Astrocyte of the cerebellum (primary cell): ENCODE measurements at regions not wholly inside any gene's neighbourhood (a gene's known extent, or its start where the extent isn't known, plus 50 kb on each side); places are given as distances from the start of the nearest gene placed in this dataset.
A peak's percentile ranks its signal among the peaks of the same experiment; 100 is the strongest.

Source experiments
- DNase-seq: peaks from one replicate; pipeline ENCODE4 v3.0.0-alpha.2; 2011; ENCODE audit warnings: low read depth
- H3K4me3 ChIP-seq: 2 replicates; pipeline ENCODE4 v1.5.1; 2011; ENCODE audit warnings: mild to moderate bottlenecking, low read depth, low read length, moderate library complexity
- CTCF ChIP-seq: IDR thresholded peaks from 2 replicates; pipeline ENCODE4 v1.5.1; 2012; ENCODE audit warnings: low read length, low read depth, moderate library complexity, mild to moderate bottlenecking; ENCODE audit errors: missing control alignments
- in situ Hi-C: cut with HindIII; loops from 2 replicates; pipeline ENCODE4 v1.10.0; 2017; ENCODE audit warnings: low sequenced_read_pairs

GRCh38 chr11:19526119-19526518 lies 186.5 kb upstream of the NAV2 start:
- DNase-seq, result no peak
- no peak for TF ChIP-seq CTCF
- in situ Hi-C loops, result loop anchor here (25.0 kb wide), 1 partner anchor 164 kb away; no protein-coding TSS in a partner anchor
- H3K4me3 ChIP-seq, result no peak overlapping the region

GRCh38 chr11:19525714-19526113 lies 186.9 kb upstream of the NAV2 start:
- DNase-seq, result no peak
- TF ChIP-seq CTCF, result no peak
- in situ Hi-C loops, result loop anchor here (25.0 kb wide), 1 partner anchor 163 kb away; no protein-coding TSS in a partner anchor
- H3K4me3 ChIP-seq, result no peak overlapping the region

- TF ChIP-seq CTCF, result no peak
- no peak overlapping the region for H3K4me3 ChIP-seq
- no peak for DNase-seq
- in situ Hi-C loops, result loop anchor here (25.0 kb wide), 1 partner anchor 163 kb away; no protein-coding TSS in a partner anchor
Measured at GRCh38 chr11:19525276-19525675, 187.4 kb upstream of the NAV2 start.

- DNase-seq, result no peak
- in situ Hi-C loops, result no loop called here
- H3K4me3 ChIP-seq, result no peak overlapping the region
- no peak for TF ChIP-seq CTCF
Measured at GRCh38 chr11:19524171-19524671, 188.4 kb upstream of the NAV2 start.

GRCh38 chr11:19520681-19521080 lies 192.0 kb upstream of the NAV2 start:
- TF ChIP-seq CTCF, result no peak
- no peak overlapping the region for H3K4me3 ChIP-seq
- no peak for DNase-seq
- in situ Hi-C loops, result no loop called here

GRCh38 chr11:19519912-19520641 lies 192.6 kb upstream of the NAV2 start:
- DNase-seq, result peak; percentile 22
- H3K4me3 ChIP-seq, result no peak overlapping the region
- in situ Hi-C loops, result no loop called here
- TF ChIP-seq CTCF, result no peak
